SK-N-MC (cell line): ENCODE measurements at regions not wholly inside any gene's neighbourhood (a gene's known extent, or its start where the extent isn't known, plus 50 kb on each side); places are given as distances from the start of the nearest gene placed in this dataset.

Experiments
- FOXP2 ChIP-seq: optimal IDR thresholded peaks from 2 replicates; pipeline ENCODE3; 2011; ENCODE audit warnings: mild to moderate bottlenecking, moderate library complexity; ENCODE audit not compliant: insufficient read depth; ENCODE audit errors: extremely low read length, control extremely low read depth
- POLR2AphosphoS5 ChIP-seq: IDR thresholded peaks from 2 replicates; pipeline ENCODE4 v1.6.1; 2012; ENCODE audit warnings: mild to moderate bottlenecking, low read depth, low read length, borderline replicate concordance

GRCh38 chr1:110781525-110781924, 91.4 kb upstream of the CD53 start:
- no peak for TF ChIP-seq FOXP2
- no peak for TF ChIP-seq POLR2AphosphoS5
